Activated CD8-positive, alpha-beta memory T cell treated with anti-CD3 and anti-CD28 coated beads, Interleukin-2, amount 50 U/mL, for 48 hours (primary cell): ENCODE measurements at regions not wholly inside any gene's neighbourhood (a gene's known extent, or its start where the extent isn't known, plus 50 kb on each side); places are given as distances from the start of the nearest gene placed in this dataset.

ENCODE experiments used
- DNase-seq: peaks from one replicate; pipeline ENCODE4 v3.0.0-alpha.2; 2020

GRCh38 chr9:89234205-89235067 lies 55.8 kb upstream of the SHC3 start:
- peak; percentile 73 for DNase-seq

- DNase-seq: no peak
These were observed 58.4 kb upstream of the SHC3 start for GRCh38 chr9:89236955-89237573.

GRCh38 chr9:89238424-89238823 lies 59.8 kb upstream of the SHC3 start:
- DNase-seq: no peak

- DNase-seq: no peak
These were observed 64.9 kb upstream of the SHC3 start for GRCh38 chr9:89243296-89244061.

- DNase-seq: no peak
These were observed 64.2 kb upstream of the CKS2 start for GRCh38 chr9:89246840-89247239.

GRCh38 chr9:89247431-89248353 lies 63.3 kb upstream of the CKS2 start:
- no peak for DNase-seq

GRCh38 chr9:89249001-89249400 lies 62.0 kb upstream of the CKS2 start:
- DNase-seq: no peak

GRCh38 chr9:89252651-89253267 lies 58.2 kb upstream of the CKS2 start:
- DNase-seq: no peak

GRCh38 chr9:89254058-89254772 lies 56.8 kb upstream of the CKS2 start:
- no peak for DNase-seq

GRCh38 chr9:89254773-89255125 lies 56.2 kb upstream of the CKS2 start:
- DNase-seq: no peak

GRCh38 chr9:89256225-89256624 lies 54.8 kb upstream of the CKS2 start:
- DNase-seq: no peak

- no peak for DNase-seq
These were observed 54.4 kb upstream of the CKS2 start for GRCh38 chr9:89256642-89257041.

GRCh38 chr9:89260525-89260924 lies 50.5 kb upstream of the CKS2 start:
- DNase-seq: no peak
